VCaP (cell line): ENCODE measurements at regions not wholly inside any gene's neighbourhood (a gene's known extent, or its start where the extent isn't known, plus 50 kb on each side); places are given as distances from the start of the nearest gene placed in this dataset.

ENCODE experiments used
- H3K27ac ChIP-seq: fragments of 450-650 bp; 2 replicates; pipeline ENCODE4 v1.5.1; 2017
- TF ChIP-seq, protein P1 (sequence below): fragments of 450-650 bp; conservative IDR thresholded peaks from 2 replicates; pipeline ENCODE4 v1.5.1; 2017; ENCODE audit warnings: mild to moderate bottlenecking, moderate library complexity

DNA sequence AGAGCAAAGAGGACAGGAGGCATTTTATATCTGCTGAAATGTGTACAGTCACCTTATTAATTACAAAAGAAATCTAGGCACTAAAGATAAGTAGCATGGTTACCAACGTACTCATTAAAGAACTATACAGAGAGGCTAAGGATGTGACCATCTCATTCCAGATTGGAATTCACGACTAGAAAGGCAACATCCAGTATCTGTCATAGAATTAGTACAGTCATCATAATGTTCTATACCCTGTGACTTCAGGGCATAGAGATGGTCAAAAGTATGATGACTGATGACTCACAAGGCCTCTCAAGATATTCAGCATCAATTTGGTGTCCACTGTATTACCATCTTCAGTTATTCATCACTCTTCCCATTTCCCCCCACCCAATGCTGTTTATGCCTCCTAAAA lies 144.0 kb upstream of the PLEKHG7 start:
- TF ChIP-seq, protein P1, sequence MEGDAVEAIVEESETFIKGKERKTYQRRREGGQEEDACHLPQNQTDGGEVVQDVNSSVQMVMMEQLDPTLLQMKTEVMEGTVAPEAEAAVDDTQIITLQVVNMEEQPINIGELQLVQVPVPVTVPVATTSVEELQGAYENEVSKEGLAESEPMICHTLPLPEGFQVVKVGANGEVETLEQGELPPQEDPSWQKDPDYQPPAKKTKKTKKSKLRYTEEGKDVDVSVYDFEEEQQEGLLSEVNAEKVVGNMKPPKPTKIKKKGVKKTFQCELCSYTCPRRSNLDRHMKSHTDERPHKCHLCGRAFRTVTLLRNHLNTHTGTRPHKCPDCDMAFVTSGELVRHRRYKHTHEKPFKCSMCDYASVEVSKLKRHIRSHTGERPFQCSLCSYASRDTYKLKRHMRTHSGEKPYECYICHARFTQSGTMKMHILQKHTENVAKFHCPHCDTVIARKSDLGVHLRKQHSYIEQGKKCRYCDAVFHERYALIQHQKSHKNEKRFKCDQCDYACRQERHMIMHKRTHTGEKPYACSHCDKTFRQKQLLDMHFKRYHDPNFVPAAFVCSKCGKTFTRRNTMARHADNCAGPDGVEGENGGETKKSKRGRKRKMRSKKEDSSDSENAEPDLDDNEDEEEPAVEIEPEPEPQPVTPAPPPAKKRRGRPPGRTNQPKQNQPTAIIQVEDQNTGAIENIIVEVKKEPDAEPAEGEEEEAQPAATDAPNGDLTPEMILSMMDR, result no peak
- no peak overlapping the region for H3K27ac ChIP-seq

DNA sequence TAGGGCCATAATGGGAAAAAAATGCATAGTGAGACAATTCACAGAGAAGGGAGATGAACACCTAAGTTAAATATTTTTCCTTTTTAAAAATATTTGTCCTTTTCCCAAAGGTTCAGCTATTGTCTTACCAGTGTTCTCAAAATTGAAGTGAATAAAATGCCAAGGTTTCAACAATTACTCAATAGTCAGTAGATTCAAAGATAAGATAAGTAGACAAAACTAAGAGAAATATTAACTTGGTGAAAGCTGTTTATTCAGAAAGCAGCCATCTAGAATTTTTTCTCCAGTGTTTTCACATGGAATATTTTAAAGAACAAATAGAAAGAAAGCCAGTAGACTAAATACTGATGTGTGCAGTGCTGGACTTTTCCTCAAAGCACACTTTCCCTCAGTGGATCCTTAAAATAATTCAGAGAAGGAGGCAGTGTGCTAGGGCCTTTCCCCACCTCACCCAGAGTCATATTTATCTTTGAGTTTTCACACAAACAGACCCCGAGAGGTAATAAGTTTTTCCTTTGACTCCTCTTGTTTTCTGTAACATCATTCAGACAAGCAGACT lies 144.5 kb upstream of the PLEKHG7 start:
- no peak overlapping the region for H3K27ac ChIP-seq
- TF ChIP-seq, protein P1, result no peak

DNA sequence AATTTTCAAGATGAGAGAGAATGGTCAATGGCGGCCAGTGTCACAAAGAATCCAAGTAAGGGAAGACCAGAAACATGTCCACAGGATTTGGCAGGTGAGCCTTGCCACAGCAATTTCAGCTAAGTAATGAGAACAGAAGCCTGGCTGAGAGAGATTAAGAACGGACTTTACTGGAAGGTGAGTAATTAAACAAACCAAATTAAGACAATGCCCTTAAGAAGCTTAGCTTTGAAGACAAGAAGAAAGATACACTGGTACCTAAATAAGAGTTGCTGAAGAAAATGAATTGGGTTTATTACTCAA lies 145.4 kb upstream of the PLEKHG7 start:
- TF ChIP-seq, protein P1, result no peak
- no peak overlapping the region for H3K27ac ChIP-seq

DNA sequence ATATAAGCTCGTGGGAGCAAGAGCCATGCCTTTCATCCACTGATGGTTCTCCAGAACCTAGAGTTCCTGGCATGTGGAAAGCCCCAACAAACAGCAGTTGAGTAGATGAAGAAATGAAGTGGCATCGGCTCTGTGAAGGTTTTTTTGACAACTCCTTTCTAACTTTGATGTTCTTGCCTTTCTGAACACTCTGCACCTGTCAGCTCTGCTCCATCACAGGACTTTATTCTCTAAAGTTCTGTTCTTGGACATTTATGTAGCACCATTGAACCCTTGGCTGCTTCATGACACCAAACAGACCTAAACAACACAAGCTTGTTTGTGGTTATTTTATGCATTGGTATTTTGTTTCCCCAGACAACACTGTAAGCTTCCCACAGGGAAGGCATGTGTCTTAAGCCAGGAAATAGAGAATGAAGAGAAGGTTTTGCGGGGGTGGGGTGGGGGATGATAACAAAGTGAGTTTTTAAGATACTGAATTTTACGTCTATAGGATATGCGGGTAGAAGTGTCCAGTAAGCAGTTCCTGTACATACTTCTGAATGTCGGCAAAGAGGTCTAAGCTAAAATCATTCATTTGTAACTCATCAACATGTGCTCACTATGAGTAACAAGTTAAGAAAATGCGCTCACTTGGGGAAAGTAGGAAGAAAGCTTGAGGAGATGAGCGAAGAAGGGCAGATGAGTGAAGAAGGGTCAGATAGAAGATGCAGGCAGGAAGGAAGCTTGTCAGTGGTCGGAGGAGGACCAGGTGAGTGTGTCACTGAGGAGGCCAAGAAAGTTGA lies 146.0 kb upstream of the PLEKHG7 start:
- H3K27ac ChIP-seq, result no peak overlapping the region
- TF ChIP-seq, protein P1, result no peak

DNA sequence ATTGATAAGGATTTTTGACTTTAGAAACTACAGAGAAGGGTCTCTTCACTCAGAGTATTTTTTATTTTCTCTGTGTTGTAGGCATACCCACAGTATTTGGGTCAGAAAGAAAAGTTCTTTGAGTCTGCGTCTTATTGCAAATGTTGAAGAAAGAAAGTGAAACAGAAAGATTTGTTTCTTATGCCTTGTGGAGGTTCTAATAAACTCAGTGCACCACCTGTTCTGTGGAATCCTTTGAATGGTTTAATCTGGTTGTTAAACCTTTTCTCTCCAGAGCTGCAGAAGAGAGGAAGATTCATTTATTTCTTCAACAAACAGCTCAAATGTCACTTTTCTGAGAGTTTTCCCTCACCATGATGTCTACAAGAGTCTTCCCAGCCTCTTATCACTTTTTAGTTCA lies 146.6 kb upstream of the PLEKHG7 start:
- H3K27ac ChIP-seq, result no peak overlapping the region
- TF ChIP-seq, protein P1, result no peak

DNA sequence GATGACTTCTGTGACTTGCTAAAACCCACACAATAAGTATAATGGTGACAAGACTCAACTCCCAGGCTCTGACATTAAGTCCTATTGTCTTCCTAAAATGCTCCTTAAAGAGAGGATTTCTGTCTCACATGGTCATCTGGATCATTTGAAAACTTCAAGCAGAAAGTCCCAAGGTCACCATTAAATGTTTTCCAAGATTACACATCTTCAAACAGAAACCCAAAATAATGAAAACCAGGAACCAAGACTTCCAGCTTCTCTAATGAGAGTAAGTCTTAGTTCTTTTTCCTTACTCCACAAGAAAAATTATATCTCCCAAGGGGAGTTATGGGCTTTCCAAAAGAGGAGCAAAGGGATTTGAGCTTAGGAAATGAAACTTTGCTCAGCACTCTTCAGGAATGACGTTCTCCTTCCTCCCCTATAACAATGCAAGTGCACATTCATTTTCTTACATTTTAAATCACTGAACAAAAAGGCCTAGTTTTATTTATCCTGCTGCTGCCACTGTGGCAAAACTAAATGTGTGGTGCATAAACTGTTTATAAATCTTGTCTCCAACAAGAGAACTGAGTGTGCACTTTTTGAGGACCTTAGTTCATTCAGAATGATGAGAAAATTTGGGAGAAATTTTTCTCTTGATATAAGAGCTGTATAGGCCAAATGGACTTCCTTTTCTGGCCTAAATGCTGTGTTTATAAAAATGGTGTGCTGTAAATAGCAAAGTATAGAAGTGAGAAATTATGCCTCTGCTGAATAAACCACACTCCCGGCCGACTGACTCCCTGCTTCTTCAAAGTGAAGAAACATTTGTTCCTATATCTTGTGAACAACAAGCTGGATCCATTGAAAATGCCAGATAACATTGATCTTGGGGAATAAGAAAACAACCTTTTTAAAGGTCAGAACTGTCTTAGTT lies 148.4 kb upstream of the PLEKHG7 start:
- TF ChIP-seq, protein P1, result no peak
- H3K27ac ChIP-seq, result no peak overlapping the region

DNA sequence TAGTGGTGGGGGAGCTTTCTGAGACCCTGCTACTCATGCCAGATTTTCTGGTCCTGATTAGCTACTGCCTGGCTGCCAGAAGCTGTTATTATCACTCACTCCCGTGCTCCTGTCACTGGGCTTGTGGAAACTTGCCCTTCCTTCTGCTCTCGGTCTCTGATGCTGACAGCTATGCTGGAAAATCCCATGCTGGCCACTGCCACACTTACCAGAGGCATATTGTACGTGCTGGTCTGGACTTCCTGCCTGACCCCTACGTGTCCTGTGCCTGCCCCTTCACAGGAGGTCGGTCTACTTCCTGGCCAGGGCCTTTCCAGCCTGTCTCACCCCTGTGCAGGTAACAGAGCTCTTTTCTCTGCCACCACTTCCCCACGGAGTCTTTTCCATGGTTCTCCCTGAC lies 149.4 kb upstream of the PLEKHG7 start:
- H3K27ac ChIP-seq, result no peak overlapping the region
- TF ChIP-seq, protein P1, result no peak
